Superior temporal gyrus (tissue), 1 donor: ENCODE measurements at regions not wholly inside any gene's neighbourhood (a gene's known extent, or its start where the extent isn't known, plus 50 kb on each side); places are given as distances from the start of the nearest gene placed in this dataset.
"Not testable (repeated sequence)": the region's sequence is repeated elsewhere in the genome, so short reads cannot be mapped to it uniquely, and the experiment has no call there.

Experiments
- DNase-seq: peaks from one replicate; pipeline ENCODE4 v3.0.0-alpha.2; 2016; ENCODE audit errors: extremely low spot score

DNA sequence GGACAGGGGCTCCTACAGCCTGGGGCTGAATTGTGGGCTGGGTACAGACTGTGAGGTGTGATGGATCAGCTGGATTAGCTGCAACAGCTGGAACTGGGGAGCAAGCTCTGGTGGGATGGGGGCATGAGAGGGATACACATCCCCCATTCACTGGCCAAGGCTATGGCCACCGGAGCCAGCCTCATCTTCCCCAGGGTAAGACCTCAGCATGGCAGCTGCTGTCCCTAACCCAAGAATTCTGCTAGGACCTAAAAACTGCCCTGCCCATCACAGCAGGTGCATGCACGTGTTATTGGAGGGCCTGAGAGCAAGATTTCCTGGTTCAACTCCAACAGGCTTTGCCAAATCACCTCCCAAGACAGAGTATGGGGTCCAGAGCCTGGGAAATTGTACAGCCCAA is 258.6 kb upstream of the AGTR2 start:
- no peak for DNase-seq

DNA sequence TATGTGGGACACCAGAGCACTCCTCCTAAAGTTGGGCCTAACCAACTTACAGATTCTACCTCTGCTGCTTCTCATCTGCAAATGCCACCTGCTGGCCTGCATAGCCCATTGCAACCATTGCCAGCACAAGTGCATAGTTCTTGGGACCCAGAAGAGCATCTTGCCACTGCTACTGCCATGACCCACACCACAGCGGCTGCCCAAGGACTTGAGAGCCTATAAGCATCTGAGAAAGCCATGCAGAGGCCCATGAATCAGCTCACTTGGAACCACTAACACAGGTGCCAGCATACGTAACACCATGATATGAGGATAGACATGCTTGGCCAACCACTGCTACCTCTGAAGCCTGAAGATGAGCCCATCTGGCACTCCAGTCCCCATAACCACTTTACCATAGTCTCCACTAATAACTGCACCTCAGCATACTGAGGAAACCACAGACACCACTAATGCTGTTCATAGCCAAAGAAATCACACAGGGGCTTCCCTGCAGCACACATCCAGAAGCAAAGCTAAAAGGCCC is 258.1 kb upstream of the AGTR2 start:
- no peak for DNase-seq

DNA sequence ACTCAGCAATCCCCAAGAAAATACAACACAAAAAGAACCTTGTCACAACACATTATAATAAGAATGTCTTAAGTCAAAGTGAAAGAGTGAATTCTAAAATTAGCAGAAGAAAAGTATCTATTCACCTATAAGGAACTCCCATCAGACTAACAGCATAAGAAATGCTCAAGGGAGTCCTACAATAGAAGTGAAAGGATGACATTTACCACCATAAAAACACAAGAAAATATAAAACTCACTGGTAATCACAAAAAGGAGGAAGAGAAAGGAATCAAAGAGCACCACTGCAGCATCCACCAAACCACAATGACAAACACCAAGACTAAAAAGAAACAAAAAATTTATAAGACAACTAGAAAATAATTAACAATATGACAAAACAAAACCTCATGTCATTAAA is 257.0 kb upstream of the AGTR2 start:
- no peak for DNase-seq

DNA sequence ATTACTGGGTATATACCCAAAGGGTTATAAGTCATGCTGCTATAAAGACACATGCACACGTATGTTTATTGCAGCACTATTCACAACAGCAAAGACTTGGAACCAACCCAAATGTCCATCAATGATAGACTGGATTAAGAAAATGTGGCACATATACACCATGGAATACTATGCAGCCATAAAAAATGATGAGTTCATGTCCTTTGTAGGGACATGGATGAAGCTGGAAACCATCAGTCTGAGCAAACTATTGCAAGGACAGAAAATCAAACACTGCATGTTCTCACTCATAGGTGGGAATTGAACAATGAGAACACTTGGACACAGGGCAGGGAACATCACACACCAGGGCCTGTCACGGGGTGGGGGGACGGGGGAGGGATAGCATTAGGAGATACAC is 254.9 kb upstream of the AGTR2 start:
- DNase-seq, result not testable (repeated sequence)

DNA sequence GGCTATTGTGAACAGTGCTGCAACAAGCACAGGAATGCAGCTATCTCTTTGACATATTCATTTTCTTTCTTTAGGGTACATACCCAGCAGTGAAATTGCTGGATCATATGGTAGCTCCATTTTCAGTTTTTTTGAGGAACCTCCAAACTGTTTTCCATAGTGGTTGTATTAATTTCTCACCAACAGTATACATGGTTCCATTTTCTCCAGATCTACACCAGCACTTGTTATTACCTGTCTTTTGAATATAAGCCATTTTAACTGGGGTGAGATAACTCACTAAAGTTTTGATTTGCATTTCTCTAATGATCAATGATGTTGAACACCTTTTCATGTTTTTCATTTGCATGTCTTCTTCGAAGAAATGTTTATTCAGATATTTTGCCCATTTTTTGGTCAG is 241.1 kb upstream of the AGTR2 start:
- DNase-seq, result no peak

DNA sequence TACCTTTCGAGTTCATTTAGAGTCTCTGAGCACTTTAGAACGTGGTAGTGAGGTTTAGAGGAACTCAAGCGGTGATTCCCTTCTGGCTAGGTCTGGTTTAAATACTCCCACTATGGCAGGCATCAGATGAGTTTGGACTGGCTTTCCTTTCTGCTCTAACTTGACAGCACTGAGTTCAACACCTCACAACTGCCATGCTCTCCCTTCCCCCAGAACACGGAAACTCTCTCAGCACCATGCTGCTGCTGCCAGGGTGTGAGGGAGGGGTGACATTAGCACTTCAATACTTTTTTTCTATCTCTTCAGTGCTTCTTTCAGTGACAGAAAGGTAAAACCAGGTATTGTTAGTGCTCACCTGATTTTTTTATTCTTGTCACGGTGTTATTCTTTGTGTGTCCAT is 234.5 kb upstream of the AGTR2 start:
- no peak for DNase-seq

DNA sequence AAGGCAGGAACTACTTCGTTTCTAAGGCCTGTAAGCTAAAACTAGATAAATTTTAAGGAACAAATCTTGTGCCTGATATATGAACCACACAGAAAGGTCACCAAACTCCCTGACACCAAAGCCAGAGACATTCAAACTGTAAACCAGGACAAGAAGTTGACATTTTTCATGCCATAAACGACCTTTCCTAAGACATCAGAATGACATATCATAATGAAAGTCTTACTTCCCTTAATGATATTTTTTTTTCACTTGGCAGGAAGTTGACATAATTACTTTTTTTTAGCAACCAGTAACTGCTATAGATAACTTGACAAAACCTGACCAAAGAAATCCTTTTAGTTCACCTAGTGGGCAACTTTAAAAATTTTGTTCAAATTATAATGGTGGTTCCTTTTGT is 231.5 kb upstream of the AGTR2 start:
- no peak for DNase-seq

DNA sequence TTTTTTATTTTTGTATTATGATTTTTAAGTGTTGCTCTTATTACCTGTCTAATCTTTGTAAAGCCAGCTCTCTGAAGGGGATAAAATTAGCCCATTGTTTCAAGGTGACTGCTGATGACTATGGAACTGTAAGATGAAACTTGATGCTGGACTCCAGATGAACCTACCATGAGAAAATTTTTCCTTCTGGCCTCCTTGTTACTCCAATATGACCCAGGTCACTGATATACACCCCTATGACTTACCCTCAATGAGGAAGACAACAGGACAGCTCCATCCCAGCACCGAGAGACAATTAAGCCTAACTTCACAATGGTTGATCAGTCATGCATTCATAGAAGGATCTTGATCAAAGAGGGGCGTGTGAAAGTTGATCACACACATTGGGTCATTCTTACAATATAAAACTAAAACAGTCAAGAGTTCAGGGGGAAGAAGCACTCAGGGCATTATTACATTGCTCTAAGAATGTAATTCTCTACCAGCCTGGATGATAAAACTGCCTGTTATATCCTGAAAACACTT is 230.8 kb upstream of the AGTR2 start:
- no peak for DNase-seq

DNA sequence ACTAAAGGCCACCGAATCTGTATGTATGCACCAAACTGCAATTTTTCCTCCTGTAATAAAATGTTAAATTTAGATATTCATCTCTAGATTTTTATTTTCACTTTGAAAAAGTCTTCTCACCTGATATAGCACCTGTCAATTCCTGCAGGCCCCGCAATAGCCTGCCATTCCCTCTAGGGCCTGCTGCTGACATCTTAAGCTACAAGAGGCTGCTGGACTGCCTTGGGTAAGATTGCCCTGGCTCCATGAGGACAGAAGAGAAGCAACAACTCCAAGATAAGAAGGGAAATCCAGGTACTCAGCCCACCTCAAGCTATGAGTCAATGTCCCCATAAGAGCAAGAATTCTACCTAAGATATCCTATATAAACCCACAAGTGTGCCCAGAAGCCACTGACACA is 230.2 kb upstream of the AGTR2 start:
- no peak for DNase-seq

DNA sequence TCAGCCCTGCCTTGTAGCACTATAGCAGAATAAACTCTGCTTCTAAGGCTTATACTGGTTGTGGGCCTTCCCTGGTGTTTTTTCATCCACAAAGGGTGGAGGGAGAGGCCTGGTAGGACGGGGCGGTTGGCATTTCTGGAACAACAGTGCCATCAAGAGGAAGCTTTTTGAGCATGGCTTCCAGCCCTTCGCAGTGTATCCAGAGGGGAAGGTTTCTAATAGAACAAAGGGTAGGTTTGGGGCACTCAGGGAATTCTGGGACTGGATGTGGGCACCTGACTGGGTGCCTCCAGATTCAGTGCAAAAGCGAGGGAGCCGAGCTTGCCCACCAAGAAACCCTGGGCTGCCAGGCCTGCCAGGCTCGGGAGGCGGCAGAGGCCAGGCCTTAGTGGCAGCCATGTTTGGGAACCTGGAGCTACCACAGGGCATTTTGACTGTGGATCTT is 229.6 kb upstream of the AGTR2 start:
- DNase-seq, result peak; percentile 91

DNA sequence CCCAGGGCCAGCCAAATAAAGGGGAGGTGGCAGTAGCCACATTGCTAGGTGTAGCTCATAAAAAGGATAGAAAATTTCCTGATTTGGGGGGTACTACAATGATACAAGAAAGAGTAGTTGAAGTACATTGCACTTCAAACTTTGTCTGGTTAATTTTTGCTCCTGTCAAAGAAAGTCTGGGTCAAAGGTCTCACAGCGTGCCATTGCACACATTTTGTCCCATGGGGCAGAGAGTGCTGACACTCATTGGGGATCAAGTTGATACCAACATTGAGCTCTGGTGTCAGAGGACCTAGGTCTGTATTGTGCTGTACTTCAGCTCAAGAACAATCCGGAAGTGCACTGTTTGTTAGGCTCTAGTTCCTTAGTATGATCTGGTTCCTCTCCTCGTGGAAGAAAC is 229.2 kb upstream of the AGTR2 start:
- no peak for DNase-seq

DNA sequence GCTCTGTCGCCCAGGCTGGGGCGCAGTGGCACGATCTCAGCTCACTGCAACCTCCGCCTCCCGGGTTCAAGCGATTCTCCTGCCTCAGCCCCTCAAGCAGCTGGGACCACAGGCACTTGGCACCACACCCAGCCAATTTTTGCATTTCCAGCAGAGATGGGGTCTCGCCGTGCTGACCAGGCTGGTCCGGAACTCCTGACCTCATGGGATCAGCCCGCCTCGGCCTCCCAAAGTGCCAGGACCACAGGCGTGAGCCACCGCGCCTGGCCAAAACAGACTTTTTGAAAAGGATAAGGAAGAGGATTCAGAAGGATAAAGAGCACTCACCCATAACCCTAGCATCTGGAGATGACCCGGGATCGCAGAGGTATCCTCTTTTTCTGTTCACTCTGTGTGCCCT is 224.5 kb upstream of the AGTR2 start:
- no peak for DNase-seq

DNA sequence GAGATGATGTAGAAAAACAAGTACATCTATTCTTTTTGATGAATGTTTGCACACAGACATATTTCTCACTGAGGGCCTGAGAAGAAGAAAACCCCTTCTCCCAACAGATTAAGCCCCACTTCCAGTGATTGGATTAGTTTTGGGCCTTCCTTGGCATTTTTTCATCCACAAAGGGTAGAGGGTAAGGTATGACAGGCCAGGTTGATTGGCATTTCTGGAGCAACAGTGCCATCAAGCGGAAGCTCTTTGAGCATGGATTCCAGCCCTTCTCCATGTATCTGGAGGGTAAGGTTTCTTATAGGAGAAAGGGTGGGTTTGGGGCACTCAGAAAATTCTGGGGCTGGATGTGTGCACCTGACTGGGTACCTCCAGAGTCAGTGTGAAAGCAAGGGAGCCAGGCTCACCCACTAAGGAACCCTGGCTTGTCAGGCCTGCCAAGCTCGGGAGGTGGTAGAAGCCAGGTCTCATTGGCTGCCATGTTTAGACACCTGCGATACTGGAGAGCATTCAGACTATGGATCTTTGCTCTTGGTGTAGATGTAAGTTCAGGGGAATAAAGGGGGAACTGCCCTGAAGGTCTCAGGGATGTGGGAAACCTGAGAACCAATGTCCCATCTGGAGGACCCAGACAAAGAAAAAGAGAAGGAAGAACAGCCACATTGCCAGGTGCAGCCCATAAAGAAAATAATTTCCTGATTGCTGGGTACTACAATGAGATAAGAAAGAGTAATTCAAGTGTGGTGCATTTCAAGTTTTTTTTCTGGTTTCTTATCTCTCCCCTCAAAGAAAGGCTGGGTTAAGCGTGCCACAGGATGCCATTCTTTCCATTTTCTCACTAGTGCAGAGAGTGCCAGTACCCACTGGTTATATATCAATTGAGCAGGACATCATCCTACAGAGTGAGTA is 222.3 kb upstream of the AGTR2 start:
- no peak for DNase-seq

DNA sequence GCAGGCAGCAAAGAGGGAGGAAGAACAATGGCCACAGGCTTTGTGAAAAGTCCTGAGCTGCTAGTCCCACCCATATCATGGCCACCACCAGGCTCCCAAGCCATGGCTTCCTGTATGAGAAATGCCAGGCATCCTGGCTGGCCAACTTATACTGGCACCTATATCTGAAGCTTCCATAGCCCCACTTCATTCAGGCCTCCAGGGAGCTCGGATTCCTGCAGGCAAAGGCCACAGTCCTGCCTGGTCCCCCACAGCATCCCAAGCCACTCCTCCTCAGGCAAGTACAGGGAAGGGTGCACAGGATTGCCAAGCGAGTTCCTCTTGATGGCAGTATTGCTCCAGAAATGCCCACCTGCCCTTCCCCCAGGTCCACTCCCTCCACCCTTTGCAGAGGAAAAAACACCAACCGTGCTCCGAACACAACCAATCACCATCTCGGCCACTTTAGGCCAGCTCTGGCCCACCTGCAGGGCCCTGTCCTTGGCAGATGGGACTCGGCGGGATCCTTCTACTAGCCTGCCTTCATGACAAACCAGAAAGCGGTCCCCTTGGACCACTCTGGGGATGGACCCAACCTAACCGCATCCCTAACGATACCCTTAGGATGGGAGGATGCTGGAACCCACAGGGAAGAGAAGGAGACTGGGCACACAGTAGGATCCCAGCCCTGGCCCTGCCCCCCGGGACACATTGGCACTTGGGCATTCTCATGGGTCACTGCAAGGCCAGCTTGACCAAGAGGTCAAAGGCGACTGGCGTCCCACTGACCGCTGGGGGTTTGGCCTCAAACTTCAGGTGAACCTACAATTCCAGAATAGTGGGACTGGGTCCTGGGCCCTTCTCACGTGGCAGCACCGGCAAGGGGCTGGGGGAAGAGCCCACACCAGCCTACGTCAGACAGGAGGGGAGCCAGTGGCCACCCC is 220.4 kb upstream of the AGTR2 start:
- peak; percentile 72 for DNase-seq

DNA sequence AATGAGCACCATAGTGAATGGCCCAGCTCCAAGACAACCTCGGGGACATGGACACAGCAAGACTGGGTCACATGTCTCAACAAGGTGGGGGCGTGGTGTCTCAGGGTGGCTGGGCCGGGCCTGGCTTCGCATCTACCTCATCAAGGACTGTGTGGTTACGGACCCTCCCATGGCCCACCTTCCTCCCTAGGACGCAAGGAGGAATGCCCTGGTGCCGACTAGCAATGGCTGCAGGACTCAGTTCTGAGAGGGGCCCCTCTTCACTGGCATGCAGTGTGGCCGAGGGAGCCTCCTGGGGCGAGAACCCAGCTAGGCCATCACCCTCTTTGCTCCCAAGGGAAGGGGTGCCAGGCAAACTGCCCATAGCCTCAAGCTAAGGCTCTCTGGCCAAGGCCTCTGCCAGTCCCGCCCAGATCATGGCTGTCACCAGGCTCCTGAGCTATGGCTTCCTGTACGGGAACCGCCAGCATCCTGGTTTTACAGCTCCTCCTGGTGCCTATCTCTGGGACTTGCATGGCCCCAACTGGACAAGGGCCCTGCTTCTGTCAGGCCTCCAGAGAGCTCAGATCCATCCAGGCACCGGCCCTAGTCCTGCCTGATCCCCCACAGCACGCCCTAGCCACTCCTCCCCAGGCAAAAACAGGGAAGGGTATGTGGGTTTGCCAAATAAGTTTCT is 218.0 kb upstream of the AGTR2 start:
- DNase-seq, result no peak

DNA sequence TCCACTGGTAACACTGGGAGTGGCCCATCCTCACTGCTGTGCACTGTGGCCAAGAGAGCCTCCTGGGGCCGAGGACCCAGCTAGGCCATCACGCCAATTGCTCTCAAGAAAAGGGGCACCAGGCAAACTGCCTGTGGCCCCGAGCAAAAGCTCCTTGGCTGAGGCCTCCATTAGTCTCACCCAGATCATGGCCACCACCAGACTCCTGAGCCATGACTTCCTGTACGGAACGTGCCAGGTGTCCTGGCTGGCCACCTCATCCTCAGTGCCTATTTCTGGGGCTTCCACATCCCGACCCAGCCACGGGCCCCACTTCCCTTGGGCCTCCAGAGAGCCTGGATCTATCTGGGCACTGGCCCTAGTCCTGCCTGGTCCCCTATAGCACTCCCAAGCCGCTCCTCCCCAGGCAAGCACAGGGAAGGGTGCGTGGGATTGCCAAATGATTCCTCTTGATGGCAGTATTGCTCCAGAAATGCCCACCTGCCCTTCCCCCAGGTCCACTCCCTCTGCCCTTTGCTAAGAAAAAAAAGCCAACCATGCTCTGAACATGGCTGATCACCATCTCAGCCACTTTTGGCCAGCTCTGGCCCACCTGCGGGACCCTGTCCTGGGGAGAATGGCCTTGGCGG is 212.6 kb upstream of the AGTR2 start:
- no peak for DNase-seq

DNA sequence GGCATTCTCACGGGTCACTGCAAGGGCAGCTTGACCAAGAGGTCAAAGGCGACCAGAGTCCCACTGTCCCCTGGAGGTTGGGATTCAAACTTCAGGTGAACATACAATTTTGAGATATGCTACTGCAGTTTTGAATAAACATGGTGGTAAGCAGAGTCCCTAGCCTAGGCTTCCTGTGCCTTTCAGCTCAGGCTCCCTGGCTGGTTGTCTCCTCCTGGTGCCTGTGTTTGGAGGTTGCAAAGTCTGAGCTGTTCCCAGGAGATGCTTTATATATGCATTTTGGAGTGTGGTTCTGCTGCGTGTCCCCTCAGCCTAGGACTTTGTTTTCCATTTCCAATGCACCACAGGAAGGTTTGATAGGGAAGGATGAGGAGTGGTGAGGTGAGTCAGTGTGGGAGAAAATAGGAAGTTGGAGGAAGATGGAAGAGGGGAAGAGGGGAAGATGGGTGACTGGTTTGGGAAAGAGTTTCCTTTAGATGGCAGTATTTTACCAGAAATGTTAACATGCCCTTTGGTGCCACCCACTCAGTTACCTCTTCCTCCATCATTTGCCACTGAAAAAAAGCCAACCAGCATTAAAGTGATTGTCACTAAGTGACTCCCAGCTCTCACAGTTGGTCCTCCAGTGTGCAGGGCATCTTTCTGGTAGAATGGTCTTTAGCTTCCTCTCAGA is 211.7 kb upstream of the AGTR2 start:
- no peak for DNase-seq

DNA sequence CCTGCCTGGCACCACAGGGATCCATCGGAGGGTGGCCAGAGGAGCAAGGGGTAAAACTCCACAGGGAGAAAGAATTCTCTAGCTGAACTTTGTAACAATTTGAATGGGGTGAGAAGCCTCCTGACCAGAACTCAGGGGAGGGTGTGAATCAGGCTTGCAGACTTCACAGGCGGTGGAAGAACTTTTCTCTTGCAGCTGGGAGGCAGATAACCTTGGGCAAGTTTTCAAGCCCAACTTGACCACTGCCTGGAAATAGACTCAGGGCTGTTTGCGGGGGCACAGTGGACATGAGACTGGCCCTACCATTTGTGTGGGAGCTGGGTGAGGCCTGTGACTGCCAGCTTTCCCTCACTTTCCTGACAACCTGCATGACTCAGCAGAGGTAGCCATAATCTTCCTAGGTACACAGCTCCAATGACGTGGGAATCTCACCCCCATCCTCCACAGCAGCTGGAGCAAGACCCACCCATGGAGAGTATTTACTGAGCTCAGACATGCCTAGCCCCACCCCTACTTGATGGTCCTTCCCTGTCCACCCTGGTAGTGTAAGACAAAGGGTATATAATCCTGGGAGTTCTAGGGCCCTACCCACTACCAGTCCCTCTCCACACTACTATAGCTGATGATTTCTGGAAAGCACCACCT is 210.0 kb upstream of the AGTR2 start:
- no peak for DNase-seq

DNA sequence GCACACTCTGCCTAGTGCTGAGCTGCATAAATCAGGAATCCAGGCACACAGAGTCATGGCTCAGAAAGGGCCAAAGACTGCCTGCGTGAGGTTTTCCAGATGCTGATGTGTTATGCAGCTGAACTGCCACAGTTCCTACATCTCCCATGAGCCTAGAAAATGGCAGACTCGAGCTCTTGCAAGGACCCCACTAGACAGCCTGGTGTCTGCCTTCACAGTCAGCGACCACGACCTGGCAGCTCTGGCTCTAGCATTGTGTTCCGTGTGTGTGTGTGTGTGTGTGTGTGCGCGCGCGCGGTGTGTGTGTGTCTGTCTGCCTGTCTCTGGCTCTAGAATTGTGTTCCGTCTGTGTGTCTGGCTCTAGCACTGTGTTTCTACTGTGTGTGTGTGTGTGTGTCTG is 203.6 kb upstream of the AGTR2 start:
- no peak for DNase-seq
